ENCODE measurements at regions not wholly inside any gene's neighbourhood (a gene's known extent, or its start where the extent isn't known, plus 50 kb on each side); places are given as distances from the start of the nearest gene placed in this dataset.
"Not testable (repeated sequence)": the region's sequence is repeated elsewhere in the genome, so short reads cannot be mapped to it uniquely, and the experiment has no call there.

DNA sequence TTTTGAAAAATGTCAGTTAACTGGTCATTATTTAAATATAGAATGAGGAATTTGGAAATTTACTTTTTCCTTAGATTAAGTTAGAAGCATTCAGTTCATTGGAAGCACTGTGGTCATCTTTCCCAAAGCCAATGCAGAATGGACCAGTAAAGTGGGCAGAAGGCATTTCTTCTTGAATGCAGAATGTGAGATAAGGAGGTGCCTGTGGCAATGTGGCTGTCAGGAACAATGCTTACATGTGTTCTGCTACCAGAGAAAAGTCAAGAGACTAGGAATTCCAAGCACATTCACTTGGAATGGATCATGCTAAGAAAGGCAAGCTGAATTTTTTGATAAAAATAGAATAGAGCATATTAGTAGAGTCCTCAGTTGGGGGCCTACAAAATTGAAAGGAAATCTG is 295.0 kb upstream of the KCNH7 start:
- Mint-ChIP-seq H3K36me3 (no peaks in the 10 kb centered on the region), H3K9me3 (no peaks in the 10 kb centered on the region), H3K27ac (no peak overlapping the region), H3K27me3 (no peaks in the 10 kb centered on the region), H3K4me1 (no peaks in the 10 kb centered on the region), H3K4me3 (no peak overlapping the region)
- DNase-seq = no peak
- CTCF ChIA-PET = no interaction called here

DNA sequence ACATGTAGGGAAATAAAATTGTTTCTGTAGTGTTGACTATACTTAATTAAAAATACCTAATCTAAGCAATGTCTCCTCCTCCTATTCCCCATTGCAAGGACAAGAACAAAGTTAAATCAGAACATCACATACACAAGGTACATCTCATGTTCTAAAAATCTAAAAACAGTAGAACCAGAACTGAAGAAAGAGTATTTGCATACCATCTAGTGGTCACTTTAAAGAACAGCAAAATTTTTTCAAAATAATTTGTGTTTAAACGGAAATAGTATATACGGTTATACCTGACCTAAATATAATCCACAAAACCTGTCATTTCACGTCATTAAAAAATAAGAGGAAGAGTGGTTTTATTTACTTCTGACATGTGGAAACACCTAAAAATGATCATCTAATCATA is 294.3 kb upstream of the KCNH7 start:
- no peaks in the 10 kb centered on the region for H3K4me1 Mint-ChIP-seq
- H3K27me3 Mint-ChIP-seq = no peaks in the 10 kb centered on the region
- no peak overlapping the region for H3K27ac Mint-ChIP-seq
- CTCF ChIA-PET = no interaction called here
- no peaks in the 10 kb centered on the region for H3K9me3 Mint-ChIP-seq
- DNase-seq = no peak
- H3K4me3 Mint-ChIP-seq = no peak overlapping the region
- no peaks in the 10 kb centered on the region for H3K36me3 Mint-ChIP-seq

DNA sequence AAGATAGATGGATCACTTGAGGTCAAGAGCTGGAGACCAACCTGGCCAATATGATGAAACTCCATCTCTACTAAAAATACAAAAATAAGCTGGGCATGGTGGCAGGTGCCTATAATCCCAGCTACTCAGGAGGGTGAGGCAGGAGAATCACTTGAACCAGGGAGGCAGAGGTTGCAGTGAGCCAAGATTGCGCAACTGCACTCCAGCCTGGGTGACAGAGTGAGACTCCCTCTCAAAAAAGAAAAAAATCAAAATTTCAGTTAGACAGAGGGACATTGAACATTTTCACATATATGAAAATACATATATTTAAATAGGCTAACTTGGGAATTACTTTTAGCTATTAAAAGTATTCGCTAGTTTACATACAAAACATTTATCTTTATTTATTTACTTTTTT is 293.6 kb upstream of the KCNH7 start:
- H3K4me3 Mint-ChIP-seq, CTCF ChIA-PET, H3K36me3 Mint-ChIP-seq, DNase-seq, H3K27ac Mint-ChIP-seq, H3K27me3 Mint-ChIP-seq, H3K4me1 Mint-ChIP-seq, H3K9me3 Mint-ChIP-seq: not testable (repeated sequence)

DNA sequence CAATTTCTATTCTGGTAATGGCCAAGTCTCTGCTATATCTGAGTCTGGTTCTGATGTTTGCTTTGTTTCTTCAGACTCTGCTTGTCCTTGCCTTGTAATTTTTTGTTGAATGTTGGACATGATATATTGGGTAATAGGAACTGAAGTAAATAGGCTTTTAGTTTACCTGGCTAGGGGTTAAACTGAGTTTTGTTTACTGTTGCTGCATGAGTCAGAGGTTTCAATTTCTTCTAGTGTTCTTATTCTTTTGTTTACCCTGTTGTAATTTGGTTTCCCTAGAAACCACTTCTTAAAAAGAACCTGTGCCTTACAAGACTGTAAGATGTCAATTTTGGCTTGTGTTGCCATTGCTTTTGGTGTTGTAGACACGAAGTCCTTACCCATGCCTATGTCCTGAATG is 285.0 kb upstream of the KCNH7 start:
- Mint-ChIP-seq H3K4me1 (no peaks in the 10 kb centered on the region), H3K27me3 (no peaks in the 10 kb centered on the region), H3K36me3 (no peaks in the 10 kb centered on the region), H3K9me3 (no peaks in the 10 kb centered on the region), H3K27ac (no peak overlapping the region), H3K4me3 (no peak overlapping the region)
- CTCF ChIA-PET = no interaction called here
- DNase-seq = no peak

DNA sequence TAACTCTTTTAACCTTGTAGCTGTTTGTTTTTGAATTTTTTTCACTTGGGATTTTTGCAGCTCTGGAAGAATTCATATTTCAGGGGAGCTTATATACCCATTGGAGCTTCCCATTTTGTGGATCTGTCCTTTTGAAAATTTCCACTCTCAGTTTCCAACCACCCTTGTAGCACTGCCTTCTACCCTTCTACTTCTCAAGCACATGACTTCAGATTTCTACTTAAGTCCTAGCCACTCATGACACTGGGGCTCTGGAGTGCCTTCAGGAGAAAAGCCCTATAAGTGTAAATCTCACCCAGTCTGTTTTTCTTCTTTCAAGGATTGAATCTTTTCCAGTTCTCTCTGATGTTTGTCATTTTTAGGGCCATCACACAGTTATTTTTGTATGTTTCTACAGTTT is 283.7 kb upstream of the KCNH7 start:
- H3K4me1 Mint-ChIP-seq = no peaks in the 10 kb centered on the region
- H3K27ac Mint-ChIP-seq = no peak overlapping the region
- H3K36me3 Mint-ChIP-seq = no peaks in the 10 kb centered on the region
- H3K4me3 Mint-ChIP-seq = no peak overlapping the region
- H3K27me3 Mint-ChIP-seq = no peaks in the 10 kb centered on the region
- H3K9me3 Mint-ChIP-seq = no peaks in the 10 kb centered on the region
- CTCF ChIA-PET = no interaction called here
- DNase-seq = no peak

DNA sequence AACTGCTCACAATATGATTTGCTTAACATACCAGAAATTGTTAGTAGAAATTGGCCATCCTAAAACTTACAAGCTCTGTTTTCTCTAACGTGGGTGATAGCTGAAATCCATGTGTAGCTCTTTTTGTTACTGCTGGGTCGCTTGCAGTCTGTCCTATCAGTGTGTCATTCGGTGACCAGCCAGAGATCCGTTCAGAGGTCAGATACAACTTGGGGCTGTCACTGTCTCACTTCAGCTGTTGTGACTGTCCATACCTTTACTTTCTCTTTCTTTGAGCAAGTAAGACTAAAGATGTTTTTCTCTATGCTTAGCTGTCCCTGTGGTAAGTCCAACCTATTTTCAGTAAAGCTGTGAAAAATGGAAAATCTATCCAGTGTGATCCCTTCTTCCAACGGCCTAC is 282.9 kb upstream of the KCNH7 start:
- no peak for DNase-seq
- no peaks in the 10 kb centered on the region for H3K27me3 Mint-ChIP-seq
- no peaks in the 10 kb centered on the region for H3K9me3 Mint-ChIP-seq
- no peak overlapping the region for H3K4me3 Mint-ChIP-seq
- CTCF ChIA-PET = no interaction called here
- no peaks in the 10 kb centered on the region for H3K36me3 Mint-ChIP-seq
- H3K27ac Mint-ChIP-seq = no peak overlapping the region
- no peaks in the 10 kb centered on the region for H3K4me1 Mint-ChIP-seq

DNA sequence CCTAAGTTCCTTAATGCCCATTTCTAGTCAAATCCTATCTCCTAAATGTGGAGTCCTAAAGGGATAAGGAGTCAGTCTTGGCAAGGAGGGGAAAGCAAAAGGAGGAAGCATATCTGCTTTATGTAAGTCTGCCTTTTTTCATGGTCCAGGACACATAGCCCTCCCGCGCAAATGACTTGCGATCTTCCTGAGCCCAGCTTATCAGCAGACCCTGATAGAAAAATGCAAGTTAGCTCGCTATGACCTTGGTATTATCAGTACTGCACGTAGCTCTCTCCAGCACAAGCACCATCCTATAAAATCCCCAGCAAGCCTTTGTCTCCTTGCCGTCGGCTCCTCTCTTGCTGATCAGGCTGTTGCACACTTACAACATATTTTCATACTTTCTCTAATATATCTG is 281.4 kb upstream of the KCNH7 start:
- CTCF ChIA-PET = no interaction called here
- Mint-ChIP-seq H3K9me3 (no peaks in the 10 kb centered on the region), H3K4me3 (no peak overlapping the region), H3K36me3 (no peaks in the 10 kb centered on the region), H3K4me1 (no peaks in the 10 kb centered on the region), H3K27me3 (no peaks in the 10 kb centered on the region), H3K27ac (no peak overlapping the region)
- DNase-seq = no peak

DNA sequence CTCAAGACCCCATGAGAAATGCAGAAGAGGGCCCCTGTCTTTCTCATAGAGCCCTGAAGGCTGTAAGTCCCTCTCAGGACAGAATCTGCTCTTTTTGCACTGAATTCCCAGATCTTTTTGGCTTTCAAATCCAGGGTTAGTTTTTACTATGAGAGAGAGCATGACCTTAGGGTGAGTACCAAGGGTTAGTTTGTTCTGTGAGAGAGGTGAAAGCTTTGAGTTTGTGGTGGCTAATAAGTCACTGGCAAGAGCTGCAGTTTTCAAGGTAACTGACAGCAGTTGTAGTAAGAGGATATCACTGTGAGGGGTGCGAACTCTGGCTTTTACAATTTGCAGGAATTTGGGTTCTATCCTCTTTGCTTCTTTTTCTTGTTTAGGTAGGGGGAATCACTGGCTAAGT is 248.4 kb upstream of the KCNH7 start:
- no peaks in the 10 kb centered on the region for H3K36me3 Mint-ChIP-seq
- no peaks in the 10 kb centered on the region for H3K4me1 Mint-ChIP-seq
- DNase-seq = no peak
- H3K27ac Mint-ChIP-seq = no peak overlapping the region
- CTCF ChIA-PET = no interaction called here
- H3K27me3 Mint-ChIP-seq = no peaks in the 10 kb centered on the region
- H3K4me3 Mint-ChIP-seq = no peak overlapping the region
- peaks cover 12% of the 10 kb centered on the region for H3K9me3 Mint-ChIP-seq

DNA sequence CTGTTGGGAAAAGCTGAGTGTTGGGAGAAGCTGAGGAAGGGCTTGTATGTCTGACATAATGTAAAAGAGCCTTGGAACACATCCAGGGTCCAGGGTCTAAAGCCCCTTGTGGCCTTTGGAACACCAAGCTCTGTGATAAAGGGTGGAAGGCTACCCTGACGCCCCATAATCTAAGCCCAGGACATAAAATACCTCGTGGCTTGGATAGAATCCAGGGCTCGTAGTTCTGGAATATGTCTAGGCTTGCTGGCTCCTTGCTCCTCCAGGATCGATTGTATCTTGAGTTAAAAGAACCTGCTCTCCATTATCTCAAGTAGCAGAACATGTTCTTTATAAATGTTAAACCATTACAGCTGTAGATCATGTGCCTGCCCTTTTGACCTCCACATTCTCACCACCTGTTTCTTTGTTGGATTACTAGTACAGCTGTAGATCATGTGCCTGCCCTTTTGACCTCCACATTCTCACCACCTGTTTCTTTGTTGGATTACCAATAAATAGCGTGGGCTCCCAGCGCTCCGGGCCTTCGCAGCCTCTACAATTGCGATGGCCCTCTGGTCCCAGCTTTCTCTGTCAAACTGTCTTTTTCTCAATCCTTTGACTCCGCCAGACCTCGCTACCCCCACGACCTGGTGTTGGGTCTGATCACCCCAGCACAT is 246.9 kb upstream of the KCNH7 start:
- DNase-seq, H3K4me3 Mint-ChIP-seq, H3K36me3 Mint-ChIP-seq, H3K4me1 Mint-ChIP-seq, H3K27me3 Mint-ChIP-seq, CTCF ChIA-PET, H3K27ac Mint-ChIP-seq: not testable (repeated sequence)
- peaks cover 14% of the 10 kb centered on the region for H3K9me3 Mint-ChIP-seq

DNA sequence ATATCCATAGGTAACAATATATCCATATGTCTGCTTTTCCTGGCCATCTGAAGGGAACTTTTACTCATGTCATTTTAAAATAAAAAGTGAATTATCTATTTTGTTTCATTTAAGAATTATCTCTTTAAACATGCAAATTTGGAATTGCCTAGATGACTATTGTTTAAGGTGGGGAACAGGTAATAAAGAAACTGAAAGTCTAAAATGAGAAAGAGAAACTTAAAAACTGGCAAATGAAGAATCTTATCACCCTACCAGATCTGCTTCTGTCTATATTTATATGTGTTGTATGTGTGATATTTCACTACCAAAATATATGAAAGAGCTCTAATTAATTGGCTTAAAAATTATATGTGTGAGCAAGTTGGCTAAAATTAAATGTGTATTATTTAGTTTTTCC is 243.2 kb upstream of the KCNH7 start:
- H3K36me3 Mint-ChIP-seq = no peaks in the 10 kb centered on the region

DNA sequence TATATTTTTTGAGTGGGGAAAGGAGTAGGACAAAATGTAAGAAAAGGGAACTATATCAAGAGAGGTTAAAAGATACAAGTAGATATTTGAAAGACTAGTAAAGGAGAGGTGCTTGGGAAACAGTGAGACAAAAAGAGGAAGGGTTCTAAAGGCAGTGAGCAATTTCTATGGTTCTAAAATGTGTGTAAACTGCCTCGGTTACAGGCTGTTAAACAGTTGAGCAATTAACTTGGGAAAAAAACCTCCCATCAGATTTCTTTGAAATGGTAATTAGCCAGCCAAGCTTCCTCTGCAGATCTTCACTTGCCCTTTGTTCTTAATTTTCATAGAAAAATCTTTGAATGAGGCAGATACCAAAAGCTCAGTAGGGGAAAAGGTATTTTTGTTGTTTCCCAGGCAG is 238.7 kb upstream of the KCNH7 start:
- no peaks in the 10 kb centered on the region for H3K4me1 Mint-ChIP-seq
- CTCF ChIA-PET = no interaction called here
- H3K36me3 Mint-ChIP-seq = no peaks in the 10 kb centered on the region
- no peak overlapping the region for H3K4me3 Mint-ChIP-seq
- no peak overlapping the region for H3K27ac Mint-ChIP-seq
- H3K9me3 Mint-ChIP-seq = peaks cover 12% of the 10 kb centered on the region
- DNase-seq = no peak
- no peaks in the 10 kb centered on the region for H3K27me3 Mint-ChIP-seq

More for the DNA sequence above, 243.2 kb upstream of the KCNH7 start:
- CTCF ChIA-PET = no interaction called here
- H3K27ac Mint-ChIP-seq = no peak overlapping the region
- H3K9me3 Mint-ChIP-seq = peaks cover 19% of the 10 kb centered on the region
- no peaks in the 10 kb centered on the region for H3K27me3 Mint-ChIP-seq
- no peak overlapping the region for H3K4me3 Mint-ChIP-seq
- no peaks in the 10 kb centered on the region for H3K4me1 Mint-ChIP-seq
- no peak for DNase-seq

DNA sequence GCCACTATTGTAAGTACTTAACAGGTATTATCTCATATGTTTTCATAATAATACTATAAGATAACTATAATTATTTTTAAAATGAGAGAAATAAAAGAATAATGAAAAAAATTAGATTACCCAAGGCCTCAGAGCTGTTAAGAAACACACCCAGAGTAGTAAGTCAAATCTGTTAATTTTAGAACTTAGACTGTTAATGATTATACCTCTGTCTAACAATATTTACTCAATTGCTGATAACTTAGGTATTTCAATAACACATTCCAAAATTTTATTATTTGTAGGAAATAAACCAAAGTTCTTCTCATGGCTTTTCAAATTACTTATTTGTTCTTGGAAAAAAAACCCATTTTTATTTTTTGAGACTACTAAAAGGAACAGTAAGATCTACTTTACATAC is 227.5 kb upstream of the KCNH7 start:
- Mint-ChIP-seq H3K27ac (no peak overlapping the region), H3K4me1 (no peaks in the 10 kb centered on the region), H3K4me3 (no peak overlapping the region), H3K27me3 (no peaks in the 10 kb centered on the region), H3K9me3 (peaks cover 13% of the 10 kb centered on the region), H3K36me3 (no peaks in the 10 kb centered on the region)
- CTCF ChIA-PET = no interaction called here
- no peak for DNase-seq

DNA sequence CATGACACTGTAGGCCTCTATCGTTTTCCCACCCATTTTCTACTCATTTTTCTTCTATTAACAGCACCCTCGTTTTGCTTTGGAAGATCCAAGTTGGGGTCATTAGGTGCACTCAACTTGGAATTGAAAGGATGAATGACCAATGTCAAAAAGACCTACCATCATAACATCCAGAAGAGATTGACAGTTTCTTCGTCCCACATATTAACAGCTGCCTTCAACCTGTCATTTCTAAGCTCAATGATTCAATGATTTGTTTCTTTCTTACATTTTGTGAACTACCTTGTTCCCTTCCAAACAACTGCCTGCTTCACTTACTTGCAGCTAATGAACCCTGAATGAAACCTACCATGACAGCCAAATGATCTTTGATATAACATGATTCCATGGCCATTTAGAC is 224.0 kb upstream of the KCNH7 start:
- Mint-ChIP-seq H3K4me1 (no peaks in the 10 kb centered on the region), H3K27me3 (no peaks in the 10 kb centered on the region), H3K9me3 (peaks cover 4% of the 10 kb centered on the region), H3K27ac (no peak overlapping the region), H3K4me3 (no peak overlapping the region), H3K36me3 (no peaks in the 10 kb centered on the region)
- no peak for DNase-seq
- CTCF ChIA-PET = no interaction called here

DNA sequence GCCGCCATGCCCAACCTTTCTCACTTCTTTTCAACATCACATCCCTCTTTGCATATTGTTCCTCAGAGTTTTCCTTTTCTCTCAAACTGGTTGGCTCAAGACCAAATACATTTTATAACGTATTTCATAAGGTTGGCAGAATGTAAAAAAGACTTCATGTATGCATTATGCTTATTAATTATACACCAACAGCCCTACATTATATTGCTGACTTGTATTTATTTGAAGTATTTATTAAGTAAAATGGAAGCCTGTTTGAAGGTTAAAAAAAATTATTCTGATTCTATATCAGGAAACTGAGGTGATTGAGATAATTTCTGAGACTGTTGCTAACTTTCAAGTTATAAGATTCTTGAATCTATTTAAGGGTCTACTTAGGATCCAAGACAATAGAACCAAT is 208.0 kb upstream of the KCNH7 start:
- no peaks in the 10 kb centered on the region for H3K4me1 Mint-ChIP-seq
- H3K27ac Mint-ChIP-seq = no peak overlapping the region
- no peaks in the 10 kb centered on the region for H3K27me3 Mint-ChIP-seq
- no peak for DNase-seq
- no peaks in the 10 kb centered on the region for H3K9me3 Mint-ChIP-seq
- no peaks in the 10 kb centered on the region for H3K36me3 Mint-ChIP-seq
- no peak overlapping the region for H3K4me3 Mint-ChIP-seq
- CTCF ChIA-PET = no interaction called here

DNA sequence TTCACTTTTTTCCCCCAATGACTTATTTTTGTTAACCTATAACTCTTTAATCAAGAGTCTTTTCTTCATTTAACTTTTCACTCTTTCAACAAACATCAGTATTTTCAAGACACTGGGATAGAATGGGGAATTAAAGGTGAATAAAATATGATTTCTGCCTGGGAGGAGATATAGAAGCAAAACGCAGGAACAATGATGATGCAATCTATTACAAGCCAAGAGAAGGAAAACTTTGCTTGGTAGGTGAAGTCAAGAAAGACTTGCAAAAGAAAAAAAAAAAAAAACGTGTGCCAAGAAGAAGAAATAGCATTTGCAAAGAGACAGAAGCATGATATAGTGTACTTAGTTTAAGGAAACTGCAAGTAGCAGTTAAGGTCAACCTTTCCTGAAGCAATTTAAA is 207.3 kb upstream of the KCNH7 start:
- Mint-ChIP-seq H3K4me1 (no peaks in the 10 kb centered on the region), H3K4me3 (no peak overlapping the region), H3K27ac (no peak overlapping the region), H3K27me3 (no peaks in the 10 kb centered on the region), H3K36me3 (no peaks in the 10 kb centered on the region), H3K9me3 (no peaks in the 10 kb centered on the region)
- DNase-seq = no peak
- CTCF ChIA-PET = no interaction called here

DNA sequence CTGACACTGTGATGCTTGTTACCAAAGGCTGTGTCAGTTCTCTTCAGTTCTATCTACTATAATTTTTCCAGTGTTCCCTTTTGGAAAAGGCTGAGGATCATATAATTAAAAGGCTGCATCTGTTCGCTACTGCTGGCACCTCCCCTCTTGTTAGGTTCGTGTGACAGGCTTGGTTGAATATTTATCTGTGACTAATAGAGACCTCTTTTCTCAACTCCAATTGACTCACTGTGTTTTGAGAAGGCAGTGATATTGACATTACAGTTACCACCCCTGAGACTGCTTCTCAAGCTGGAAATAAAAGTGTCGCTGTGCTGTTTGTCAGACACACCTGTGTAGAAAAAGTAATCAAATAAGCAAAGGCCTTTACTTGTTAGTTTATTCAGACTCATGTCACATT is 205.5 kb upstream of the KCNH7 start:
- H3K27ac Mint-ChIP-seq = no peak overlapping the region
- CTCF ChIA-PET = no interaction called here
- no peaks in the 10 kb centered on the region for H3K4me1 Mint-ChIP-seq
- no peak for DNase-seq
- H3K9me3 Mint-ChIP-seq = no peaks in the 10 kb centered on the region
- no peaks in the 10 kb centered on the region for H3K27me3 Mint-ChIP-seq
- H3K4me3 Mint-ChIP-seq = no peak overlapping the region
- no peaks in the 10 kb centered on the region for H3K36me3 Mint-ChIP-seq

All from activated naive CD4-positive, alpha-beta T cell treated with anti-CD3 and anti-CD28 coated beads, Interleukin-2, amount 10 ng/mL, durations not matched to agents 7 days and 5 days (primary cell).